ENCODE measurements at regions not wholly inside any gene's neighbourhood (a gene's known extent, or its start where the extent isn't known, plus 50 kb on each side); places are given as distances from the start of the nearest gene placed in this dataset.

DNA sequence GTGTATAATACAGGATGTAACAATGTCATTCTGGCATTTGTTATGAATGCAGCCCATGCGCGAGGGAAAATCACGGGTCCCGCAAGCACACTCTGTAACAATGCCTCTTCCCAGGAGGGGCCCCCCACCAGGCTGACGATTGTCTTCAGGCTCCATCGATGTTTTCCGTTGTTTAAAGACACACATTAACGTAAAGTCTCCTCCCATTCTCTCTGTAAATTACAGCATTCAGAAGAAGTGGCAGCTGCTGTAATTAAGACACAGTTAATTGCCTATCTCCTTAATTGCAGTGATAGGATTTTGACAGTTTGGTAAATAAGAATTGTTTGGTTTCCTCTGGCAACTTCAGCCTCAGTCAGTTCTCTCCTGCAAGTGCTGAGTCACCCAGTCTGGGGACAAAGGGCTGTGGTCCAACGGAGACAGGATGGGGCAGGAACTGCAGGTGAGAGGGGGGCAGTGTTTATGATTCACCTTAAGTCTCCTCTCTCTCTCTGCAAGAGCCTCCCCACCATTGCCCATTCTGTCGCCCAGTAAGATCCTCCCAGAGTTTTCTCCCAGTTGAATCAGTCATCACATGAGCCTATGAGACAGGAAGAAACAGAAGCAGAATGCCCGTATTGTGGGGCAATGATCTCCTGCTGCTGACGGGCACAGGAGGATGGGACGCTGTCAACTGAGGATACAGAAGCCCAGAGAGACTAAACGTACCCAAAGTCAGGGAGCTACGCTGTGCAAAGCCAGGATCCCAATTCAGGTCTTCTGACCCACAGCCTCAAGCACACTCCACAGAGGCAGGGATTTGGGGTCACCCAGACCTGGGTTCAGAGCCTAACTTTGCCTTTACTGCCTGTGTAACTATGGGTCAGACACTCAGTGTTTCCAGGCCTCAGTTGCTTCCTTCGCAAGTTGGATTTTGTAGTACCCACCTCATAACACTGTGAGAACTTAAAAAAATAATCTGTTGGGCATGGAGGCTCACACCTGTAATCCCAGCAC is 110.0 kb downstream of the ADSS2 start:
- no peaks in the 10 kb centered on the region for H3K9me3 ChIP-seq (ENCODE audit: control insufficient read depth, low read length)
- no peak overlapping the region for H3K4me3 ChIP-seq (ENCODE audit: insufficient read depth, low read depth, low read length, poor library complexity, severe bottlenecking)
- no peak for DNase-seq
- no peaks in the 10 kb centered on the region for H3K4me1 ChIP-seq (ENCODE audit: control insufficient read depth, insufficient read depth, low read length, poor library complexity, severe bottlenecking)
- H3K27me3 ChIP-seq (replicated peaks; ENCODE audit: control insufficient read depth, insufficient read depth, low read length, poor library complexity, severe bottlenecking) = no peaks in the 10 kb centered on the region
- H3K36me3 ChIP-seq (ENCODE audit: control insufficient read depth, insufficient read depth, low read length) = no peaks in the 10 kb centered on the region
- no peak overlapping the region for H3K27ac ChIP-seq (ENCODE audit: insufficient read depth, low read length, poor library complexity, severe bottlenecking)

- DNase-seq = no peak
- H3K27ac ChIP-seq (ENCODE audit: insufficient read depth, low read length, poor library complexity, severe bottlenecking) = no peak overlapping the region
These were observed 107.7 kb downstream of the ADSS2 start for GRCh38 chr1:244344001-244344400.

GRCh38 chr1:244346972-244347618 is 104.6 kb downstream of the ADSS2 start:
- no peak overlapping the region for H3K4me3 ChIP-seq (ENCODE audit: insufficient read depth, low read depth, low read length, poor library complexity, severe bottlenecking)
- H3K27ac ChIP-seq (ENCODE audit: insufficient read depth, low read length, poor library complexity, severe bottlenecking) = no peak overlapping the region
- DNase-seq = no peak
- H3K36me3 ChIP-seq (ENCODE audit: control insufficient read depth, insufficient read depth, low read length) = no peaks in the 10 kb centered on the region
- no peaks in the 10 kb centered on the region for H3K4me1 ChIP-seq (ENCODE audit: control insufficient read depth, insufficient read depth, low read length, poor library complexity, severe bottlenecking)
- no peaks in the 10 kb centered on the region for H3K27me3 ChIP-seq (replicated peaks; ENCODE audit: control insufficient read depth, insufficient read depth, low read length, poor library complexity, severe bottlenecking)
- H3K9me3 ChIP-seq (ENCODE audit: control insufficient read depth, low read length) = no peaks in the 10 kb centered on the region

More at GRCh38 chr1:244344001-244344400, 107.7 kb downstream of the ADSS2 start:
- Histone ChIP-seq H3K36me3 (ENCODE audit: control insufficient read depth, insufficient read depth, low read length) (no peaks in the 10 kb centered on the region), H3K4me3 (ENCODE audit: insufficient read depth, low read depth, low read length, poor library complexity, severe bottlenecking) (no peak overlapping the region), H3K27me3 (replicated peaks; ENCODE audit: control insufficient read depth, insufficient read depth, low read length, poor library complexity, severe bottlenecking) (no peaks in the 10 kb centered on the region), H3K4me1 (ENCODE audit: control insufficient read depth, insufficient read depth, low read length, poor library complexity, severe bottlenecking) (no peaks in the 10 kb centered on the region), H3K9me3 (ENCODE audit: control insufficient read depth, low read length) (no peaks in the 10 kb centered on the region)

DNA sequence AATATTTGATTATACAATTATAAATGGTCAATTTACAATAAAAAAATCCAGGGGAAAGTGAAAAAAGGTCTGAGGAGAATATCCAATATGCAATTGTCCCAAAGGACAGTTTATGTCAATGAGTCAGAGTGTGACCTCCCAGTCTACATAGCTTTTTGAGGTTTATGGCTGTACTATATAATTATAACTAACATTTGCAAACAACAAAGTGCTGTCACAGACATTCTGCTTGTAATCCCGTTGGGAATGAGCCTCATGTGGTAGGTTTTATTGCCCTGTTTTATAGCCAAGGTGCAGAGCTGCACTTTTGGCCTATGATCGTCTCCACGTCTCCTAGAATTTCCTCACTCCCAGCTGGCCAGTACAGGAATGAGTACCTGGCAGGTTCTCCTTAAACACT is 103.8 kb downstream of the ADSS2 start:
- H3K27me3 ChIP-seq (replicated peaks; ENCODE audit: control insufficient read depth, insufficient read depth, low read length, poor library complexity, severe bottlenecking) = no peaks in the 10 kb centered on the region
- no peak for DNase-seq
- no peak overlapping the region for H3K4me3 ChIP-seq (ENCODE audit: insufficient read depth, low read depth, low read length, poor library complexity, severe bottlenecking)

GRCh38 chr1:244349103-244349531 is 102.6 kb downstream of the ADSS2 start:
- no peaks in the 10 kb centered on the region for H3K27me3 ChIP-seq (replicated peaks; ENCODE audit: control insufficient read depth, insufficient read depth, low read length, poor library complexity, severe bottlenecking)
- no peak overlapping the region for H3K4me3 ChIP-seq (ENCODE audit: insufficient read depth, low read depth, low read length, poor library complexity, severe bottlenecking)
- H3K36me3 ChIP-seq (ENCODE audit: control insufficient read depth, insufficient read depth, low read length) = no peaks in the 10 kb centered on the region
- H3K9me3 ChIP-seq (ENCODE audit: control insufficient read depth, low read length) = no peaks in the 10 kb centered on the region
- H3K27ac ChIP-seq (ENCODE audit: insufficient read depth, low read length, poor library complexity, severe bottlenecking) = no peak overlapping the region
- DNase-seq = no peak
- H3K4me1 ChIP-seq (ENCODE audit: control insufficient read depth, insufficient read depth, low read length, poor library complexity, severe bottlenecking) = no peaks in the 10 kb centered on the region

More for the DNA sequence above, 103.8 kb downstream of the ADSS2 start:
- no peaks in the 10 kb centered on the region for H3K4me1 ChIP-seq (ENCODE audit: control insufficient read depth, insufficient read depth, low read length, poor library complexity, severe bottlenecking)
- H3K27ac ChIP-seq (ENCODE audit: insufficient read depth, low read length, poor library complexity, severe bottlenecking) = no peak overlapping the region
- H3K9me3 ChIP-seq (ENCODE audit: control insufficient read depth, low read length) = no peaks in the 10 kb centered on the region
- no peaks in the 10 kb centered on the region for H3K36me3 ChIP-seq (ENCODE audit: control insufficient read depth, insufficient read depth, low read length)

DNA sequence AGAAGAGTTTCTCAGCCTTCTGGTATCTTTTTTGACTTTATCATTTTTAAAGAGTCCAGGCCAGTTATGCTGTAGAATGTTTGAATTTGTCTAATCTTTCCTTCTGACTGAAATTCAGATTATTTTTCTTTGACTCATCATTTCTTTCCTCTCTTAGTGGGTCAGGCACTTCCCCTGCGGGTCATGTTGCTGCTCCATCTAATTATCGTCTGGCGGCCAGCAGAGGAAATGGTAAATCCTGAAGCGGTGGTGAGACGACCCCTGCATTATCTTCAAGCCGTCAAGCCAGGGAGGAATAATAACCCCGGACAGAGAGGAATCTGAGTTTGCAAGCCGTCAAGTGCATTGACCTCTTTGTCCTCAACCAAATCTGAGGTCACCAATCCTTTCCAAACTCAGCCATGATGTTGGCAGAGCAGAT is 102.1 kb downstream of the ADSS2 start:
- DNase-seq = no peak
- Histone ChIP-seq H3K27ac (ENCODE audit: insufficient read depth, low read length, poor library complexity, severe bottlenecking) (no peak overlapping the region), H3K36me3 (ENCODE audit: control insufficient read depth, insufficient read depth, low read length) (no peaks in the 10 kb centered on the region), H3K27me3 (replicated peaks; ENCODE audit: control insufficient read depth, insufficient read depth, low read length, poor library complexity, severe bottlenecking) (no peaks in the 10 kb centered on the region), H3K4me1 (ENCODE audit: control insufficient read depth, insufficient read depth, low read length, poor library complexity, severe bottlenecking) (no peaks in the 10 kb centered on the region), H3K9me3 (ENCODE audit: control insufficient read depth, low read length) (no peaks in the 10 kb centered on the region), H3K4me3 (ENCODE audit: insufficient read depth, low read depth, low read length, poor library complexity, severe bottlenecking) (no peak overlapping the region)

- Histone ChIP-seq H3K27ac (ENCODE audit: insufficient read depth, low read length, poor library complexity, severe bottlenecking) (no peak overlapping the region), H3K4me1 (ENCODE audit: control insufficient read depth, insufficient read depth, low read length, poor library complexity, severe bottlenecking) (no peaks in the 10 kb centered on the region)
- no peak for DNase-seq
These were observed 101.7 kb downstream of the ADSS2 start for GRCh38 chr1:244350027-244350426.

GRCh38 chr1:244352156-244352830 is 99.4 kb downstream of the ADSS2 start:
- Histone ChIP-seq H3K27me3 (replicated peaks; ENCODE audit: control insufficient read depth, insufficient read depth, low read length, poor library complexity, severe bottlenecking) (no peaks in the 10 kb centered on the region), H3K9me3 (ENCODE audit: control insufficient read depth, low read length) (no peaks in the 10 kb centered on the region), H3K27ac (ENCODE audit: insufficient read depth, low read length, poor library complexity, severe bottlenecking) (no peak overlapping the region), H3K4me3 (ENCODE audit: insufficient read depth, low read depth, low read length, poor library complexity, severe bottlenecking) (no peak overlapping the region), H3K4me1 (ENCODE audit: control insufficient read depth, insufficient read depth, low read length, poor library complexity, severe bottlenecking) (no peaks in the 10 kb centered on the region), H3K36me3 (ENCODE audit: control insufficient read depth, insufficient read depth, low read length) (no peaks in the 10 kb centered on the region)
- no peak for DNase-seq

More at GRCh38 chr1:244350027-244350426, 101.7 kb downstream of the ADSS2 start:
- Histone ChIP-seq H3K9me3 (ENCODE audit: control insufficient read depth, low read length) (no peaks in the 10 kb centered on the region), H3K36me3 (ENCODE audit: control insufficient read depth, insufficient read depth, low read length) (no peaks in the 10 kb centered on the region), H3K4me3 (ENCODE audit: insufficient read depth, low read depth, low read length, poor library complexity, severe bottlenecking) (no peak overlapping the region), H3K27me3 (replicated peaks; ENCODE audit: control insufficient read depth, insufficient read depth, low read length, poor library complexity, severe bottlenecking) (no peaks in the 10 kb centered on the region)

DNA sequence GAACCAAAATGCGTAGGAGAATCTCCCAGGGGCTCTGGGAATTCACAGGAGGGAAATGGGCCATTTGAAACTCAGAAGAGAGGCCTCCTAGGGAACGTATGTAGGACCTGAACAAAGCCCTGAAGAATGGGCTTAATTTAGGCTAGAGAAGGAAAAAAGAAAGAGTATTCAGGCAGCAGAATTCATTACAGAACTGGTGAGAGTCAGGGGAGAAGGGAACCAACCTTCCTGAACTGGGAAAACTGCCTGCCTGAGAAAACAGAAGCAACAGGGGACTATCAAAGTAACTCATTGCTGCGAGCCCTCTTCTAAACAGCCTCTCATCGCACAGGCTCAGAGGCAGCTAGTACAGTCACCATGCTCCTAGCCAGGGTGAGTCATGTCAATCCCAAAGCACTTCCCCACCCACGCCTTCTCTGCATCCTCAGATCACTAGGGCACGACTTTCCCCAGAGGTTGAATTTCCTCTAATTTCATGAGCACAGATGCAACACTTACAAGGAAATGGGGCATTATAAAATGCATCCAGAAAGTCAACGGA is 98.1 kb downstream of the ADSS2 start:
- Histone ChIP-seq H3K9me3 (ENCODE audit: control insufficient read depth, low read length) (no peaks in the 10 kb centered on the region), H3K27me3 (replicated peaks; ENCODE audit: control insufficient read depth, insufficient read depth, low read length, poor library complexity, severe bottlenecking) (no peaks in the 10 kb centered on the region), H3K4me1 (ENCODE audit: control insufficient read depth, insufficient read depth, low read length, poor library complexity, severe bottlenecking) (no peaks in the 10 kb centered on the region), H3K36me3 (ENCODE audit: control insufficient read depth, insufficient read depth, low read length) (no peaks in the 10 kb centered on the region), H3K27ac (ENCODE audit: insufficient read depth, low read length, poor library complexity, severe bottlenecking) (no peak overlapping the region), H3K4me3 (ENCODE audit: insufficient read depth, low read depth, low read length, poor library complexity, severe bottlenecking) (no peak overlapping the region)
- no peak for DNase-seq
